Hindlimb muscle (tissue), 1 donor: ENCODE measurements at regions not wholly inside any gene's neighbourhood (a gene's known extent, or its start where the extent isn't known, plus 50 kb on each side); places are given as distances from the start of the nearest gene placed in this dataset.

Source experiments
- DNase-seq: peaks from one replicate; pipeline ENCODE4 v3.0.0-alpha.2; 2013

DNA sequence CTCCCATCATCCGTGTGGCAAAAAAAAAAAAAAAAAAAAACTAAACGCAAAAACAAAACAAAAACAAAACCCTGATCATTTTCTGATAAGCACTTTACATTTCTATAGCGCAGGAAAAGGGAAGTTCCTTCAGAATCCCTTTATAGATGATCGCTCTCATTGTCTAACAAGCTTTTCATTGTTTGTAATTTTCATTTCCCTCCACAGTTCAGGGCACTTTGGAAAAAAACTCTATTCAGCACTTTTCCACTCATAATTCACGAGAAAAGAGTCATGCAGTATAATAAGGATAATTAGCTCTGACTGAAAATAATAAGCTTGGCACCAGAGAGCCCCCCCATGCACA, 89.4 kb upstream of the ATXN1 start:
- DNase-seq: no peak

DNA sequence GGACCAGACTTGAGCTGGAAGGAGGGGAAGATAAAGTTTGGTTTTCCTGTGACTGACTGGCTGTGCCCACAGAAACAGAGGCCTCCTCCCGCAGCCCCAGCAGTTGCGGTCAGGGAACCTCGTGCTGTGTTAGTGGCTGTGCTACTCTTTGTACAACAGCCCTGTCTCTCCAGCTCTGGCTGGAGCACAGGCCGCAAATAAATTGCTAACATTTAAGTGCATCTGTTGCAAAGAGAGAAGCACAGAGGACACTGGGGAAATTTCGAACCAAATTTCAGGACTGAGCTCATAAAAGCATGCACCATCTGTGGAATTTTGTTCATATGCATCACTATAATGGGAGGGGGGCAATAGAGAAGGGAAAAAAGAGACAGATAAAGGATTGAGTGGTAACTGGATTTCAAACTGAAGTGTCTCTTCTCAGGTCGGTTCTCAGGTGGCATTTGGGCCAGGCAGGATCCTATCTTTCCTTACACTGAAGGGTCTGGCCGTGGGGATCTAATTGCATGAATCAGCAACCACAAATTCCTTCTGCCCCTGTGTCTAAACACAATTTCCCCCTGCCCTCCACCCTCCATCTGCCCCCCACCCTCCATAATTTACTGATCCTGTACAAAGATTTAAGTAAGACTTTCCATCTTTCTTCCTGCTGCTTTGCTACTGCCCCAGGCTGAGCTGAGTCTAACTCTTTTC, 88.9 kb upstream of the ATXN1 start:
- DNase-seq: no peak

DNA sequence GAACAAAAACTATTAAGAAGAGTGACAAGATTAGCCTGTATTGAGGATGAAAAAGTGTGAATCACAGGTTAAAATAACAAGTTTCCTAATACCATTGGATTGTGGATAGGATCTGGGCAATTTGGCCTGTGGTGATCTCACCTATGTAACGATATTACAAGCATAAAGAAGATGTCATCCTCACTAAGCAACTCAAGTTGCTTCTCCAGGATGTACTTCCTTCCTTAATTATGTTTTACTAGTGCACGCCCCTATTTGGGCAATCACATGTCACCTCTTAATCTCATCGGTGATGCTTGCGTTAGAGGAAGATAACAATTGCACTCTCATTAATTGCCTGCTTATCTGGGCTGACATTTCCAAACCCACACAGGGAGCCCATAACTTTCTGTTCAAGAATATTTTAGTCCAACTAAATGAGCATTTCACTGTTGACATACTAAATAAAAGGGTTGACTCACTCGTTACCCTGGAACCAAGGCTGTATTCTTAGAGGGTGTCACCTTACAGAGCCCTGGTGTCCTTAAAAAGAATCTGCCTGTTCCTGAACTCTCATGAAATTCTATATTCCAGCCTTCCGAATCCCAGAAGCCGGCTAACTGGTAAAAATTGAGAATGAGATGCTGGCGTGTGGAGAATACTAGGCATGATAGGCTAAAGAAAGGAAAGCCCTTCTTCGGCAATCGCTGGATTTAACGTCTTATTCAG, 88.2 kb upstream of the ATXN1 start:
- no peak for DNase-seq

DNA sequence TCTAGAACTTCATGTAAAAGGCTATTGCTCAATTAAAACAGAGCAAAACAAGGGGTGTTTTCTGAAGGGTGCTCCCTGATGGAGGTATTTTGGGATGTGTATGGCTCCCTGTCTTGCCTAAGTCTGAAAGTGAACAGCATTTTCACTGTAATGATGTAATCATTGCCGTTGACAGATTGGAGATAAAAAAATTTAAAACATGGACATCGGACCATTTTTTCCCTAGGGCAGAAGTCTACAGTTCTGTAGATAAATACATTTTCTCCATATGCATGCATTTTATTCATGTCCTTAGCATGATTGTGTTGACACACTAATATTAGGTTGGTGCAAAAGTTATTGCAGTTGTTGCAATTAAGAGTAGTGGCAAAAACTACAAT, 85.1 kb upstream of the ATXN1 start:
- no peak for DNase-seq

DNA sequence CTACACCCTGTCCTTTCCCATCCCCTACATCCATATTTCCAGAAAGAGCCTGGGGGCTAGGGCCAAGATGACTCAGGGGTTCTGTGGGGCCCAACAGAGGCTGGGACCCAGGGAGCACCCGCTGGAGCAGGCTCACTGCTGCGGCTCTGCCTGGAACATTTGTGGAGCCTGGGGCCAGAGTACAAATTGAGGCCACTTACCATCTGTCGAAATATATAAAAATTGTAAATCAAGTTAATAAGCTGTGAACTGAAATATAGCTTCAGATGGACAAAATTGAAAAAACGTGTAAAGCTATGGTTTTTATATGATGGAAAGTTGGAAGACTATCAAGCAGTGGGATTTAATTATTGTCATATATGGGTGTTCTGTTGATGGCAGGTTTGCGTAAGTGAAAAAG, 82.9 kb upstream of the ATXN1 start:
- DNase-seq: no peak

DNA sequence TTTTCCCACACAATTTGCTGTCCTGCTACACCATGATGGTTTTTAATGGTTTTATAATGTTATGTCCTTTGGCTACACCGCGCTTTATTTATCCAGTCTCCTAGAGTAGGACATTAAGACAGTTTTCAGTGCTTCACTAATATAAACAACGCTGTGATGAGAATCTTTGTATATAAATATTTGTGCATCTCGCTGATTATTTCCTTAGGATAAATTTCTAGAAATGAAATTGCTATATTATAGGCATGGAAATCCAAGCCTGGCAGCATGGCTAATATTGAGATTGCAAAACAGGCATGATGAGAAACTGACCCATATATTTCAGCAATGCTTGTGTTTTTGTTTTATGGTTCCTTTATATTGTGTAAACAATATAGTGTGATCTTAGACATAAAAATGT, 81.4 kb upstream of the ATXN1 start:
- DNase-seq: no peak

DNA sequence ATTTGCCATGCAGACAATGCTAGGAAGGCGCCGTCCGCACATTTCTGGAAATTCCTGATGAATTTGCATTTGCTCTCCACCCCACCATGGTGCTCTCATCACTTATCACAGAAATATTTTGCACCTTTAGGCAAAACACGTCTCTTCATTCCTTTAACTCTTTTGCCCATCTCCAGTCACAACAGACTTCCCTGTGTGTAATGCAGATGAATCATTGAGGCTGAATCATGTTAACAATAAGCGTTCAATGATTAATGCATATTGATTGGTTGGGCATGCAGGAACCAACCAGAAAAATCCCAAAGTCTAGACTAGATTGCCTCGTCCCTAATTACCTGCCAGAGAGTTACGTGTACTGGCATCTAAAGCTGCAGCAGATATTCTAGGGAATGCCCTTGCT, 80.0 kb upstream of the ATXN1 start:
- no peak for DNase-seq

DNA sequence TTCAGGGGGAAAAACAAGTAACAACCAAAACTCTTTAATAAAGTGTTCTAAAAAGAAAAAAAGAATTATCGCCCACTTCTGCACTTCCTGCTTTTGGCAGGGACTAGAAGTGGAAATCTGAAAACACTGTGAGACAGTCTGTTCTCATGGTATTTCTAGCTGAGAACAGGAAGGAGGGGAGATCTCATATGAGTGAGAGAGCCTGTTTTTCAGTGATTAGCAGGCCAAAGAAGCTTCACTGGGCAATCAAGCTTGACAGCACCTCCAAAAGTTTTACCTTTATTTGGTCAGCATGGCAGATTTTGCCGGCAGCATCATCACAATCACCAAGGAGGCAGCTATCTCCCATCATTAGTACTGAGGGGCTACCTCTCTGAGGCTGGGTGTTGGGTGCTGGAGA, 79.5 kb upstream of the ATXN1 start:
- DNase-seq: no peak

DNA sequence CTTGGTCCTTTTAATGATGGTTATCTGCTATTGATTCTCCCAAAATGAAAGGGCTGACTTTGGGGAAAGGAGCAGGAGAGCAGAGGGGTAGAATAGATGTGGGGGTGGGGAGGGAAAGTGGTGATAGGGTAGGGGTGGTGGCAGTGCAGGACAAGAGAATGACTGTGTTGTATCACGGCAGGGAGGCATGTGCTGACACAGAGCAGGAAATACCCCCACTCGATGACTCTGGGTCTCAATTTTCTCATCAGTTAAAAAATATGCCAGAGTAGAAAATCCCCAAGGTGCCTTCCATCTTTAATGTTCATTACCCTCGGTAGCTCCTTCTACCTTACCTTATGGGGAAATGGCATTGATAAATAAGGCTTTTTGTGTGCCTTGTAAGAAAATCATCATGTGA, 79.0 kb upstream of the ATXN1 start:
- DNase-seq: no peak

DNA sequence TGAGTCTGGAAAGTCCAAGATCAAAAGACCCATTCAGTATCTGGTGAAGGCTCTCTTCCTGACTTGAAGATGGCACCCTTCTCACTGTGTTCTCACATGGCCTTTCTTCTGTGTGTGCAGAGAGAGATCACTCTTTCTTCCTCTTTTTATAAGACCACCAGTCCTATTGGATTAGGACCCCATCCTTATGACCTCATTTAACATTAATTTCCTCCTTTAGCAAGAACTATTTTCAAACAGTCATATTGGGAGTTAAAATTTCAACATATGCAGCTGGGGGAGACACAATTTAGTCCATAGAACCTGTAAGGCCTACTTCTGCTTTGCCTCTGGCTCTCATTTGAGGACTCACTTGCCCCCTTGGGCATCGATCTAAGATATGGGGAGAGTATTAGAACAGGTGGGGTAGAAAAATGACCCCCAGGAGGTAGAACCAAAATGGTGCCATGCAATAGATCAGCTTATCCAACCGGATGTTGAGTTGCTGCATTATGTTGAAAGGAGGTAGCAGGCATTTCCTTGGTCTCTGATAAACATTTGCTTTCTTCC, 78.4 kb upstream of the ATXN1 start:
- no peak for DNase-seq

DNA sequence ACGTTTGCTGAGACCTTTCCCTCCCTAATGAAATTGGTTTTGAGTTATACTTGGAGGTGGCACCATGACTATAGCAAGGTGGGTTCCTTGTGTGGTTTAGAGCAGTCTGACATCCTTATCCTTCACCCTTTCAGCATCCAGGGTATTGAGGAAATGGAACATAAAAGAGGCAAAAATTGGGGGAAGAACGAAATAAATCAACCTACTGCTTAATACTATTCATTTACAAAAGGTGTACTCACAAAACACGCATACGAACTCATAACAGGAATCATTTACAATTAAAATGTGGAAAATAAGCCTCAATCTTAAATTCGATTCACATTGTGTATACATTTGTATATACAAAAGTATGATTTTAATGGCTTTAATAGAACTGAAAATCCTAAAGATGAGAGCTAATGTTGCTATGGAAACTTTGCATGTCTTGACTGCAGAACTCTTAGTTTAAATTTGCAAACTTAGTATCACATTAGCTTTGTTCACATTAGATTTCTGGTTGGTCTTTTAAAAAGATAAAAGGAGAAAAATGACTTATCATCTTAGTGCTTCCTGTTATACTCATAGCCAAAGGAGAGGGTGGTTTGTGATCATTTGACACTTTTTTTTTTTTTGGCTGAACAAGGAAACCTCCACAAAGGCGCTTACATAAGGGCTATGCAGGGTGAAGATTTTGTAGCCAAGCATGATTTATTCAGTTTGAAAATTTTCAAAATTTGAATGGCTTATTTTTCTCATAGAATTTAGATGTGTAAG, 76.1 kb upstream of the ATXN1 start:
- no peak for DNase-seq

DNA sequence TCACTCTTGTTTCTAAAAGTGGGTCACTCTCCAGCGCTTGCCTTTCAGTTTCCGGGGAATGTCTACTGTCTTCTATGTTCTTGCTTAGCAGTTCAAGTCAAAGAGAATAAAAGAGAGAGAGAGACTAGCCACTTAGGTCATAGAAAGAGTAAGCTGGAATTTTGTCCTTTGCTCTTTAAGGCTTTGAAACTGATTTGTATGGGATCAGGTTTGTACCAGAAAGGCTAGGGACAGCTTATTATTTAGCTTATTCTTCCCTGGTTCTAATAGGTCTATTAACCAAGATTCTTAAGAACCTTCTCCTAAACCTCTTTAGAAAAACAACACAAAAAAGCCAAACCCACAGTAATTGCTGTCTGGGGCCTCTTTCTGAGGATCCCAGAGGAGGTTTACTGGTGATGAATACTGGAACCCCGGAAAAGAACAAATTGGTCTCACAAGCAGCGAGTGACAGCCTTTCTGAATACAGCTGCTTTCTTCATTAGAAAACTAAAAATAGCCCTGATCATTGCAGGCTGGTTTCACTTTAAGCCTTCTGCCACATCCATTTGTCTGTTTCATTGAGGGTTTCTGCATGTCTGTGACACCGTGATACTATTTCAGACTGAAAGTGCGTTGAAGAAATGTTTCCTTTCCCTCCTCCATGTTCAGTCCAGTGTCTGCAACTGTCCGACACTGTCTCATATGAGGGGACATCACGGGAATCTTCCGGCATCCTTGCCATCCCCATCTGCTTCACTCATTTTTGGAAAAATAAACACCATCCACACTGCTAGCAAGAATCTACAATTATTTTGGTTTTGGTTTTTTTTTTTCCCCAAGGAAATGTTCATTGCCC, 75.1 kb upstream of the ATXN1 start:
- peak; percentile 61 for DNase-seq

DNA sequence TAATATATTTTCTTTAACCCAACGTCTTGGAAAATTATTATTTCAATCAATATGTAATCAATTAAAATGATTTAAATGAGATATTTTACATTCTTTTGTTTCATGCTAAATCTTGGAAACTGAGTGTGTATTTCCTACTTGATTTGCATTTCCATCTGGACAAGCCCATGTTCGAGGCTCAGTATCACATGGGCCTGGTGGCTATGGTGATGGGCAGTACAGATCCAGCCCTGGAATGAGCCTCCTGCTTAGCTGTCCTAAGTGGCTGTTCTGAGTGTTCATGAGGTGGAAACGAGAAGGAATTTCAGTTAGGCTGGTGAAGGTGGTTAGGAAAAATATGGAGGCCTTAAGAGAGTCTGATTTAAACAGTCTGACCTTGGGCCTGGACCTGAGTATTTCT, 73.0 kb upstream of the ATXN1 start:
- DNase-seq: no peak

DNA sequence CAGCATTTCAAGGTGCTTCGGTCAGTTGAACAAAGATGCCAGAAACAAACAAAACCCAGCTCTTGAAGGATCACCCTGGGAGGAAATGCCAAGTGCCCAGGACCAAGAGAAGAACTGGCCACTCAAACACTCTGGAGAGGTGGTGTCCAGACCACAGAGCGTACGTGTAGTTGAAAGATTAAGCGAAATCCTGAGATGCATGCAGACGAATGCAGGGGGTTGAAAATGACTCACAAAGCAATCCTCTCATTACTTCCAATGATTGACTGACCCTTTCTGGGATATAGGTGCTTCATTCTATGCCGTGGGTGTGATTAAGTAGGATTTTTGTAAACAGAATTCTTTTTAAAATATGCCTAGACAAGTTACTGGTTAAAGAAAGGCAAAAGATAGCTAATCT, 71.5 kb upstream of the ATXN1 start:
- no peak for DNase-seq

DNA sequence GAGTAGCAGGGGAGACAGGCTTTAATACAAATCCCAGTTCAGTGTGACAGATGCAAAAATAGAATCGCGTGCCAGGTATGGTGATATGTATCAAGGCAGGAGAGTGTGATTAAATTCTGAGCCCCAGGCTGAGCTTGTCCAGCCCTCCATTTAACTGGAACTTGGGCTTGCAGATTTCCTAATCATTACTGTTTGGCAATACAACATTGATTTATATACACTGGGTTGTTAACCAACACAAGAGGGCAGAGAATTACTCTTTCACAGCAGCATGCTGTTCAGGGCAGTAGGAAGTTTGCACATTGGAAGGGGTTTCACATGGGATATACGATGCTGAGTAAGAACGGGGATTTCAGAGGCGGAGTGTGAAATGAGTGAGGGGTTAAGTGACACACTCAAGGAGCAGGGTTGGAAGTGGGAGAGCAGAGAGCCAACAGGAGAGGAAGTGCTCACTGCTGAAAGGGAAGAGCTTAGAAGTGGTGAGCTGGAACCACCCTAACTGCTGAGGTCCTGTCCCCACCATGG, 70.8 kb upstream of the ATXN1 start:
- DNase-seq: no peak

DNA sequence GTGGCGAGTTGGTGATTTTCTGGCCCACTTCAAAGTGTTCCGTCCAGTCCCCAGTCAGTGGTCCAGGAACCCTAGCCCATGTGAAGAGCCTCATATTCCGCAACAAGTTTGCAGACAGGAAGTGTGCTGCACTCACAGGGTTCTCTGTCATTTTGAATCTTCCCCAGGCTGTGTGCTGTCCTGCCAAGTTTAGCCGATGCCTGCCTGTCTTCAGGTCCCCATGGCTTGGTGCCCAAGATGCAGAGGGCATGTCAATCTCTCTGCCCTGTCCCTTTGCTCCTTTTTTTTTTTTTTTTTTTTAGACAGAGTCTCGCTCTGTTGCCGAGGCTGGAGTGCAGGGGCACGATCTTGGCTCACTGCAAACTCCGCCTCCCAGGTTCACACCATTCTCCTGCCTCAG, 69.9 kb upstream of the ATXN1 start:
- DNase-seq: no peak

DNA sequence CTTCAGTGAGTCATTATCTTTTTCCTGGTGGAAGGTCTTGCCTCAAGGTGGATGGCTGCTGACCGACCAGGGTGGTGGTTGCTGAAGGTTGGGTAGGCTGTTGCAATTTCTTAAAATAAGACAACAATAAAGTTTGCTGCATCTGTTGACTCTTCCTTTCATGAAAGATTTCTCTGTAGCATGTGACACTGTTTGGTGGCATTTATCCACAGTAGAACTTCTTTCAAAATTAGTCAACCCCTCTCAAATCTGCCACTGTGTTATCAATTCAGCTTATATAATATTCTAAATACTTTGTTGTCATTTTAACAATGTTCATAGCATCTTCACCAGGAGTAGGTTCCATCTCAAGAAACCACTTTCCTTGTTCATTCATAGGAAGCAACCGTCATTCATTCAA, 66.8 kb upstream of the ATXN1 start:
- DNase-seq: no peak

DNA sequence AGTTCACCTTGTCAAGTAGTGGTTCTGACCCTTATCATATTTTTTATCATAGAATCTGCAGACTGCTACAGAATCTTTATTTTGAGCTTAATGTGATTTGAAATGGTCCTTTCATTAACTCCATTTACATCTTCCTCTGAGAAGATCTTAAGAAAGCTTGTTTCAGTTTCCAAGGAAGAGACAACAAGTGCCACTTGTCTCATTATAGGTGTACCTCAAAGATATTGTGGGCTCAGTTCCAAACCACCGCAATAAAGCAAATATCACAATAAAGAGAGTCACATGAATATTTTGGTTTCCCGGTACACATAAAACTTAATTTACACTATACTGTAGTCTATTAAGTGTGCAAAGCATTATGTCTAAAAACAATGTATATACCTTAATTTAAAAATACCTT, 66.4 kb upstream of the ATXN1 start:
- no peak for DNase-seq

DNA sequence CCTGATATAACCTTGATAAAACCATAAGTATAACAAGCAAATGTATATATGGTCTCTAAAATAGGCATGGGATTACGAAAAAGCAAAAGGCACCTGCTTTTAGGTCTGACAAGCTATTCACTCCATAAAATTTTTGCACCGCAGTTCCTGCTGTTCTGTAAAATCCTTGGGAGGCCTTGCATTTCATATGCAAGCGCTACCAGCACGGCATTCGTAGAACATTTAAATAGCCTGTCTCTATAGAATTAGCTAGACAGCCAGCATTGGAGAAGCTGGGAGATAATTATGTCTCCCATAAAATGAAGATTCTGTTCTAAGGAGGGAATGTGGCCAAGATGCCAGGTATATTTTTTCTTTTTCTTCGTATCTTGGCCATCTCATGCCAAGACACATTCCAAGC, 64.5 kb upstream of the ATXN1 start:
- DNase-seq: no peak

DNA sequence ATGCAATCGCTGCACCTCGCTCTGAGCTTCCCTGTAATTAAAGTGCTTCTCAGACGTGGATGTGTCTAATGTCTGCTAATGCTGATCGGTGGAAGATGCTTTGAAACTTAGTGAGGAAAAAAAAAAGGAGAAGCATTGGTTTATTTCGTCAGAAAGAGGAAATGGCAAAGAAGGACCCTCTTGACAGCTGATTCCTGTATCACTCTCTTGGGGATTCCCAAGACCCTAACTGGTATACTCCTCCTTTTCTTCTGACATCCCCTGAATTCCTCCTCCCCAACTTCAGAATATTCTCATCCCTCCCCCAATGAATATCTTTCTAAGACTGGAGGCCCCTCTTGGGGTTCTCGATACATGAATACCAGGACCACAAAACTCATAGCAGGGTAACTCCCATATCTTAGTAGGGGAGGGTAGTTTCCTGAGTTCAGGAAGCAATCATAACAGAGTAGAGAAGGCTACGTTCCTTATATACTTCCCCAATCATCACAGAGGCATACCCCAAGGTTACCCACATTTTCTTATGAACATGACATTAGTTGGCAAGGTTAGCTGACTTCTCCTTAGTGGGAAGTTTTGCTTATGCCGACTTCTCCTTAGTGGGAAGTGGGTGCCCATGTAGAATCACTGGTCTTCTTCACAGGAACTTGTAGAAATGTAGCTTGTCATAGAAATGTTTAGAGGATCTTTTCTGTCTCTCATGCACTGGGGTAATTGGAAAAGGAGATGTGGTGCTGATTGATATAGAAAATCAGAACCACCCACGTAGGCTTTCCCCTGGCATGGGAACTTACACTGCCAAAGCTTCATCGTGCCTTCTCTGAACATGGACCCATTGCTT, 63.8 kb upstream of the ATXN1 start:
- no peak for DNase-seq

DNA sequence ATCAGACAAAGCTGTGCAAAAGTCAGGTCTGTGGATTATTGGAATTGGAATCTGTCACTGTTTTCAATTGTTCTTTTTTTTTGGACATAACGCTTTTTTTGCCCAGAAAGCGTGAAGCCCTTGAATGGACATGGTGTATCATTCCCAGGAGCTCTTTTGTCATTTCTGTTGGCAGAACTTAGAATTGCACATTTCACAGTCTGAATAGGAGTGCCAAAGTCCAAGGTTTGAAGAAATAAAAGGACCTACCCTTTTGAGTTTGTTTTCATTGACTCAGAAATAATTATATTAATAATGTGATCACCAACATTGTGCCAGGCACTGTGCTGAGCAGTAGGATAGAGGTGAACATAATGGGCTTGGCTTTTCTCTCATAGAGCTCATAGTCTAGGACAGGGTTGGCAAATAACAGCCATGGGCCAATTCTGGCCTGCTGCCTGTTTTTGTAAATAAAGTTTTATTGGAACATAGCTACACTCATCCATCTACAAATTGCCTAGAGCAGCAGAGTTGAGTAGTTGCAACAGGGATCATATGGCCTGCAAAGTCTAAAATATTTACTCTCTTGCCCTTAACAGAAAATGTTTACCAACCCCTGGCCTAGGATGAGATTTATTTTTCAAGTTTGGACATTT, 62.6 kb upstream of the ATXN1 start:
- no peak for DNase-seq
